ACC112 (cell line): ENCODE measurements at regions not wholly inside any gene's neighbourhood (a gene's known extent, or its start where the extent isn't known, plus 50 kb on each side); places are given as distances from the start of the nearest gene placed in this dataset.

Experiments
- H2AFZ ChIP-seq: fragments of 200-600 bp; sonication (generic); one replicate; pipeline ENCODE4 v1.6.0; 2017; ENCODE audit warnings: antibody characterized with exemption, low read length; ENCODE audit not compliant: unreplicated experiment
- H3K27ac ChIP-seq: fragments of 200-600 bp; sonication (generic); 2 replicates; pipeline ENCODE4 v1.5.1; 2014; ENCODE audit warnings: low read depth, mild to moderate bottlenecking, antibody characterized with exemption, low read length, moderate library complexity
- H3K27me3 ChIP-seq: fragments of 200-600 bp; sonication (generic); 2 replicates; pipeline ENCODE4 v1.6.1; 2014; ENCODE audit warnings: mild to moderate bottlenecking, antibody characterized with exemption, low read length, moderate library complexity, mixed read lengths; ENCODE audit not compliant: insufficient read depth
- H3K36me3 ChIP-seq: fragments of 200-600 bp; sonication (generic); 2 replicates; pipeline ENCODE4 v1.6.1; 2016; ENCODE audit warnings: mild to moderate bottlenecking, antibody characterized with exemption, low read length, moderate library complexity, mixed read lengths; ENCODE audit not compliant: insufficient read depth
- H3K4me1 ChIP-seq: fragments of 200-600 bp; sonication (generic); one replicate; pipeline ENCODE4 v1.6.1; 2016; ENCODE audit warnings: low read length, mixed read lengths; ENCODE audit not compliant: insufficient read depth, unreplicated experiment, control insufficient read depth
- H3K4me3 ChIP-seq: fragments of 200-600 bp; sonication (generic); 2 replicates; pipeline ENCODE4 v1.5.1; 2014; ENCODE audit warnings: mild to moderate bottlenecking, low read depth, low read length
- H3K79me2 ChIP-seq: fragments of 200-600 bp; sonication (generic); one replicate; pipeline ENCODE4 v1.6.0; 2016; ENCODE audit warnings: low read length; ENCODE audit not compliant: control insufficient read depth, unreplicated experiment, insufficient read depth

DNA sequence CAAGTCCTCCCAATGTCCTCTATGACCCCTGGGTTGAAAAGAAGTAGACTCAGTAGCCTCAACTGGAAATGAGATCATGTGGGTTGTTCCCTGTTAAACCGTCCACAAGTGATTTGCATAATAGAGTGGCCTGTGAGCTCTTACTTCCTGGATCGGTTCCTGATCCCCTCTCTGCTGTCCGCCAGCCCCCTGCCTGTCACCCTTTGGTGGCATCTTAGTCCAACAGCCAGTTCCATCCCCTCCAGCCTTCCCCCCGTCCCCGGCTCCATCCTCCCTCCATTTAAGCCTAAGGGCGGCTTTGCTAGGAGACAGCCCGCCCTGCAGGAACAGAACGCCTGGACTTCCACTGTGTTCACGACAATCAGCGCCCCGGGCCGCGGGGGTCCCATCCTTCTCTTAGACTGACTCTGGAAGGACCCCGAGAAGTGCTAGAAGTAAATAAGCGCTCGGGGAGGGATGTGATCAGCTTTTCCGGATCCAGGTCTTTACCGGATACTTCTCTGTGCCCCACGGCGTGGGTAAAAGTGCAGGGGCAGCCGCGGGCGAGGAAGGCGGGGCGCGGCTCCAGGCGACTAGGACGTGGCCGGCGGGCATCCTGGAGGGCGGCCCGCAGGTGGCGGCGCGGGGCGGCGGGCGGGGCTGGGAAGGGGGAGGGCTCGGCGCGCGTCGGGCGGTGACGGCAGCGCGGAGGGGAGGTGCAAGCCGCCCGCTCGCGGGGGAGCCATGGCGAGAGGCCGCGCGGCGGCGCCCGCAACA lies 51.2 kb upstream of the ULK4 start:
- peak overlapping the region; percentile 91 for H2AFZ ChIP-seq
- no peak overlapping the region for H3K27ac ChIP-seq
- H3K79me2 ChIP-seq, result peaks cover 41% of the 10 kb centered on the region
- peak overlapping the region; percentile 87 for H3K4me3 ChIP-seq
- H3K36me3 ChIP-seq, result no peaks in the 10 kb centered on the region
- no peaks in the 10 kb centered on the region for H3K27me3 ChIP-seq
- peaks cover 13% of the 10 kb centered on the region for H3K4me1 ChIP-seq

GRCh38 chr3:42012383-42012934 lies 50.6 kb upstream of the ULK4 start:
- Histone ChIP-seq H3K4me1 (peaks cover 13% of the 10 kb centered on the region), H3K27me3 (no peaks in the 10 kb centered on the region), H3K36me3 (no peaks in the 10 kb centered on the region), H2AFZ (peak overlapping the region; percentile 91), H3K27ac (no peak overlapping the region), H3K4me3 (peak overlapping the region; percentile 87), H3K79me2 (peaks cover 34% of the 10 kb centered on the region)
